GM12875 (cell line): ENCODE measurements at regions not wholly inside any gene's neighbourhood (a gene's known extent, or its start where the extent isn't known, plus 50 kb on each side); places are given as distances from the start of the nearest gene placed in this dataset.

ENCODE experiments used
- H3K4me3 ChIP-seq: one replicate; pipeline ENCODE4 v1.5.1; 2011; ENCODE audit warnings: low read depth, low read length, control low read depth
- CTCF ChIP-seq: IDR thresholded peaks from 2 replicates; pipeline ENCODE4 v1.5.1; 2011; ENCODE audit warnings: low read depth, mild to moderate bottlenecking, control low read depth, inconsistent platforms, low read length, moderate library complexity, borderline replicate concordance; ENCODE audit not compliant: insufficient read depth

GRCh38 chr4:57206172-57206571, 96.0 kb upstream of the IGFBP7 start:
- no peak overlapping the region for H3K4me3 ChIP-seq
- no peak for TF ChIP-seq CTCF

GRCh38 chr4:57205580-57205979, 95.4 kb upstream of the IGFBP7 start:
- TF ChIP-seq CTCF = no peak
- no peak overlapping the region for H3K4me3 ChIP-seq

GRCh38 chr4:57200799-57201327, 90.7 kb upstream of the IGFBP7 start:
- no peak overlapping the region for H3K4me3 ChIP-seq
- TF ChIP-seq CTCF = no peak

- no peak for TF ChIP-seq CTCF
- H3K4me3 ChIP-seq = no peak overlapping the region
Measured at GRCh38 chr4:57199267-57199666, 89.1 kb upstream of the IGFBP7 start.

- H3K4me3 ChIP-seq = no peak overlapping the region
- TF ChIP-seq CTCF = no peak
Measured at GRCh38 chr4:57195622-57196021, 85.4 kb upstream of the IGFBP7 start.

GRCh38 chr4:57194068-57194611, 84.0 kb upstream of the IGFBP7 start:
- TF ChIP-seq CTCF = no peak
- no peak overlapping the region for H3K4me3 ChIP-seq

- TF ChIP-seq CTCF = no peak
- H3K4me3 ChIP-seq = no peak overlapping the region
Measured at GRCh38 chr4:57193209-57193810, 83.1 kb upstream of the IGFBP7 start.
